ENCODE measurements at regions not wholly inside any gene's neighbourhood (a gene's known extent, or its start where the extent isn't known, plus 50 kb on each side); places are given as distances from the start of the nearest gene placed in this dataset.

GRCh38 chr3:177468816-177469215 is 271.5 kb upstream of the TBL1XR1 start:
- TF ChIP-seq CTCF (IDR thresholded peaks at IDR 0.05 in 4 of 5, conservative IDR thresholded peaks at IDR 0.05 in 1 of 5) (no peak), POLR2A (IDR thresholded peaks at IDR 0.05) (no peak)
